ENCODE measurements at regions not wholly inside any gene's neighbourhood (a gene's known extent, or its start where the extent isn't known, plus 50 kb on each side); places are given as distances from the start of the nearest gene placed in this dataset.

- no peaks in the 10 kb centered on the region for H3K9me3 Mint-ChIP-seq
- peaks cover 5% of the 10 kb centered on the region for H3K4me1 Mint-ChIP-seq
- no peak overlapping the region for H3K27ac Mint-ChIP-seq
- peaks cover 3% of the 10 kb centered on the region for H3K27me3 Mint-ChIP-seq (ENCODE audit: low read depth, poor library complexity)
- no peak overlapping the region for H3K4me3 Mint-ChIP-seq
- no peaks in the 10 kb centered on the region for H3K36me3 Mint-ChIP-seq (ENCODE audit: low read depth)
- DNase-seq: no peak
- TF ChIP-seq CTCF (IDR thresholded peaks at IDR 0.05): no peak
Observed at GRCh38 chr9:89881431-89881830, 276.6 kb downstream of the GADD45G start.

GRCh38 chr9:89882930-89883361 is 278.1 kb downstream of the GADD45G start:
- Mint-ChIP-seq H3K4me3 (no peak overlapping the region), H3K4me1 (peaks cover 5% of the 10 kb centered on the region), H3K27ac (no peak overlapping the region), H3K27me3 (ENCODE audit: low read depth, poor library complexity) (peaks cover under 1% of the 10 kb centered on the region), H3K36me3 (ENCODE audit: low read depth) (no peaks in the 10 kb centered on the region), H3K9me3 (no peaks in the 10 kb centered on the region)
- DNase-seq: no peak
- no peak for TF ChIP-seq CTCF (IDR thresholded peaks at IDR 0.05)

GRCh38 chr9:89883401-89884341 is 278.9 kb downstream of the GADD45G start:
- Mint-ChIP-seq H3K4me3 (no peak overlapping the region), H3K9me3 (no peaks in the 10 kb centered on the region), H3K36me3 (ENCODE audit: low read depth) (no peaks in the 10 kb centered on the region), H3K4me1 (peaks cover 1% of the 10 kb centered on the region), H3K27ac (no peak overlapping the region), H3K27me3 (ENCODE audit: low read depth, poor library complexity) (no peaks in the 10 kb centered on the region)
- no peak for TF ChIP-seq CTCF (IDR thresholded peaks at IDR 0.05)
- DNase-seq: no peak

- no peak for DNase-seq
- H3K27ac Mint-ChIP-seq: no peak overlapping the region
- no peaks in the 10 kb centered on the region for H3K36me3 Mint-ChIP-seq (ENCODE audit: low read depth)
- no peak overlapping the region for H3K4me3 Mint-ChIP-seq
- H3K9me3 Mint-ChIP-seq: no peaks in the 10 kb centered on the region
- no peaks in the 10 kb centered on the region for H3K27me3 Mint-ChIP-seq (ENCODE audit: low read depth, poor library complexity)
- H3K4me1 Mint-ChIP-seq: no peaks in the 10 kb centered on the region
- TF ChIP-seq CTCF (IDR thresholded peaks at IDR 0.05): no peak
Observed at GRCh38 chr9:89884356-89885083, 279.7 kb downstream of the GADD45G start.

- no peak for TF ChIP-seq CTCF (IDR thresholded peaks at IDR 0.05)
- Mint-ChIP-seq H3K36me3 (ENCODE audit: low read depth) (no peaks in the 10 kb centered on the region), H3K27ac (no peak overlapping the region)
Observed at GRCh38 chr9:89885156-89885555, 280.3 kb downstream of the GADD45G start.

More at GRCh38 chr9:89885156-89885555, 280.3 kb downstream of the GADD45G start:
- Mint-ChIP-seq H3K4me1 (no peaks in the 10 kb centered on the region), H3K4me3 (no peak overlapping the region), H3K9me3 (no peaks in the 10 kb centered on the region), H3K27me3 (ENCODE audit: low read depth, poor library complexity) (no peaks in the 10 kb centered on the region)
- no peak for DNase-seq
